ENCODE measurements at regions not wholly inside any gene's neighbourhood (a gene's known extent, or its start where the extent isn't known, plus 50 kb on each side); places are given as distances from the start of the nearest gene placed in this dataset.

DNA sequence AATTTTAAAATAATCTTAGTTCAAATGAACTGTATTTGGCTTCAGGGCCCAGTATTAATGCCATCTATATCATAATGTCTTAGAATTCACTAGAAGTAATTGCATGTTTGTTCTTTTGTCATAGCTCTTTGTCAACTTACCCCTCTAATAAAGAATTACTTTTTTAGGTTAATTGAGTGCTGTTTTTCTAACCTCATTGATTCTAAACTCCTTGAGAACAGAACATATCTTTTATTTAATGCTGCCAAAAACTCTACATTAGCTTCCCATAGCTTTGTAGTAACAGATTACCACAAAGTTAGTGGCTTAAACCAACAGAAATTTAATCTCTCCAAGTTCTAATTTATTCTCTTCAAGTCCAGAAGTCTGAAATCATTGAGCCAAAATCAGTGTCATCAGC is 242.4 kb downstream of the LURAP1L start:
- no peaks in the 10 kb centered on the region for H3K9me2 ChIP-seq (ENCODE audit: insufficient read depth)
- H3K4me1 ChIP-seq (ENCODE audit: insufficient read depth): 0 out of 2 replicates have a peak, but pooled peaks cover 4% of the 10 kb centered on the region
- Mint-ChIP-seq H3K4me3 (no peak overlapping the region), H3K4me1 (peaks cover 7% of the 10 kb centered on the region; the same call in 2 of the 3 replicates), H3K27me3 (ENCODE audit: insufficient read depth, low read depth, poor library complexity) (no peaks in the 10 kb centered on the region), H3K27ac (no peak overlapping the region), H3K9me3 (no peaks in the 10 kb centered on the region), H3K36me3 (ENCODE audit: low read depth) (no peaks in the 10 kb centered on the region)
- H3K4me2 ChIP-seq: no peak overlapping the region
- H4K20me1 ChIP-seq (replicated peaks; ENCODE audit: insufficient read depth): no peaks in the 10 kb centered on the region
- H2AFZ ChIP-seq: no peak overlapping the region
- no peaks in the 10 kb centered on the region for H3K79me2 ChIP-seq (replicated peaks; ENCODE audit: insufficient read depth)
- no peaks in the 10 kb centered on the region for H3F3A ChIP-seq (replicated peaks; ENCODE audit: low read depth)
- DNase-seq (ENCODE audit: low spot score): no peak
- no peaks in the 10 kb centered on the region for H3K36me3 ChIP-seq (ENCODE audit: insufficient read depth)
- TF ChIP-seq, protein P1, sequence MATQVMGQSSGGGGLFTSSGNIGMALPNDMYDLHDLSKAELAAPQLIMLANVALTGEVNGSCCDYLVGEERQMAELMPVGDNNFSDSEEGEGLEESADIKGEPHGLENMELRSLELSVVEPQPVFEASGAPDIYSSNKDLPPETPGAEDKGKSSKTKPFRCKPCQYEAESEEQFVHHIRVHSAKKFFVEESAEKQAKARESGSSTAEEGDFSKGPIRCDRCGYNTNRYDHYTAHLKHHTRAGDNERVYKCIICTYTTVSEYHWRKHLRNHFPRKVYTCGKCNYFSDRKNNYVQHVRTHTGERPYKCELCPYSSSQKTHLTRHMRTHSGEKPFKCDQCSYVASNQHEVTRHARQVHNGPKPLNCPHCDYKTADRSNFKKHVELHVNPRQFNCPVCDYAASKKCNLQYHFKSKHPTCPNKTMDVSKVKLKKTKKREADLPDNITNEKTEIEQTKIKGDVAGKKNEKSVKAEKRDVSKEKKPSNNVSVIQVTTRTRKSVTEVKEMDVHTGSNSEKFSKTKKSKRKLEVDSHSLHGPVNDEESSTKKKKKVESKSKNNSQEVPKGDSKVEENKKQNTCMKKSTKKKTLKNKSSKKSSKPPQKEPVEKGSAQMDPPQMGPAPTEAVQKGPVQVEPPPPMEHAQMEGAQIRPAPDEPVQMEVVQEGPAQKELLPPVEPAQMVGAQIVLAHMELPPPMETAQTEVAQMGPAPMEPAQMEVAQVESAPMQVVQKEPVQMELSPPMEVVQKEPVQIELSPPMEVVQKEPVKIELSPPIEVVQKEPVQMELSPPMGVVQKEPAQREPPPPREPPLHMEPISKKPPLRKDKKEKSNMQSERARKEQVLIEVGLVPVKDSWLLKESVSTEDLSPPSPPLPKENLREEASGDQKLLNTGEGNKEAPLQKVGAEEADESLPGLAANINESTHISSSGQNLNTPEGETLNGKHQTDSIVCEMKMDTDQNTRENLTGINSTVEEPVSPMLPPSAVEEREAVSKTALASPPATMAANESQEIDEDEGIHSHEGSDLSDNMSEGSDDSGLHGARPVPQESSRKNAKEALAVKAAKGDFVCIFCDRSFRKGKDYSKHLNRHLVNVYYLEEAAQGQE (IDR thresholded peaks at IDR 0.05; ENCODE audit: unreplicated experiment): no peak
- TF ChIP-seq POLR2AphosphoS5 (IDR thresholded peaks at IDR 0.05; ENCODE audit: low read depth) (no peak), ZNF114 (CRISPR knock-in tag; IDR thresholded peaks at IDR 0.05) (no peak), STAT1 (IDR thresholded peaks at IDR 0.05; ENCODE audit: unreplicated experiment) (no peak), JUNB (IDR thresholded peaks at IDR 0.05; ENCODE audit: unreplicated experiment) (no peak), ZNF331 (CRISPR knock-in tag; IDR thresholded peaks at IDR 0.05; ENCODE audit: low read depth) (no peak), EZH2phosphoT487 (IDR thresholded peaks at IDR 0.05; ENCODE audit: unreplicated experiment) (no peak), CREB1 (CRISPR knock-in tag; IDR thresholded peaks at IDR 0.05; ENCODE audit: low read depth) (no peak), EZH2 (IDR thresholded peaks at IDR 0.05; ENCODE audit: low read depth, unreplicated experiment) (no peak), NANOG (IDR thresholded peaks at IDR 0.05; ENCODE audit: borderline replicate concordance) (no peak)
- TF ChIP-seq, protein P2, sequence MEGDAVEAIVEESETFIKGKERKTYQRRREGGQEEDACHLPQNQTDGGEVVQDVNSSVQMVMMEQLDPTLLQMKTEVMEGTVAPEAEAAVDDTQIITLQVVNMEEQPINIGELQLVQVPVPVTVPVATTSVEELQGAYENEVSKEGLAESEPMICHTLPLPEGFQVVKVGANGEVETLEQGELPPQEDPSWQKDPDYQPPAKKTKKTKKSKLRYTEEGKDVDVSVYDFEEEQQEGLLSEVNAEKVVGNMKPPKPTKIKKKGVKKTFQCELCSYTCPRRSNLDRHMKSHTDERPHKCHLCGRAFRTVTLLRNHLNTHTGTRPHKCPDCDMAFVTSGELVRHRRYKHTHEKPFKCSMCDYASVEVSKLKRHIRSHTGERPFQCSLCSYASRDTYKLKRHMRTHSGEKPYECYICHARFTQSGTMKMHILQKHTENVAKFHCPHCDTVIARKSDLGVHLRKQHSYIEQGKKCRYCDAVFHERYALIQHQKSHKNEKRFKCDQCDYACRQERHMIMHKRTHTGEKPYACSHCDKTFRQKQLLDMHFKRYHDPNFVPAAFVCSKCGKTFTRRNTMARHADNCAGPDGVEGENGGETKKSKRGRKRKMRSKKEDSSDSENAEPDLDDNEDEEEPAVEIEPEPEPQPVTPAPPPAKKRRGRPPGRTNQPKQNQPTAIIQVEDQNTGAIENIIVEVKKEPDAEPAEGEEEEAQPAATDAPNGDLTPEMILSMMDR (conservative IDR thresholded peaks at IDR 0.05; ENCODE audit: low read depth in 2 of 2): no peak
- TF ChIP-seq, protein P3, sequence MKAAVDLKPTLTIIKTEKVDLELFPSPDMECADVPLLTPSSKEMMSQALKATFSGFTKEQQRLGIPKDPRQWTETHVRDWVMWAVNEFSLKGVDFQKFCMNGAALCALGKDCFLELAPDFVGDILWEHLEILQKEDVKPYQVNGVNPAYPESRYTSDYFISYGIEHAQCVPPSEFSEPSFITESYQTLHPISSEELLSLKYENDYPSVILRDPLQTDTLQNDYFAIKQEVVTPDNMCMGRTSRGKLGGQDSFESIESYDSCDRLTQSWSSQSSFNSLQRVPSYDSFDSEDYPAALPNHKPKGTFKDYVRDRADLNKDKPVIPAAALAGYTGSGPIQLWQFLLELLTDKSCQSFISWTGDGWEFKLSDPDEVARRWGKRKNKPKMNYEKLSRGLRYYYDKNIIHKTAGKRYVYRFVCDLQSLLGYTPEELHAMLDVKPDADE (IDR thresholded peaks at IDR 0.05): no peak
- TF ChIP-seq, protein P4, sequence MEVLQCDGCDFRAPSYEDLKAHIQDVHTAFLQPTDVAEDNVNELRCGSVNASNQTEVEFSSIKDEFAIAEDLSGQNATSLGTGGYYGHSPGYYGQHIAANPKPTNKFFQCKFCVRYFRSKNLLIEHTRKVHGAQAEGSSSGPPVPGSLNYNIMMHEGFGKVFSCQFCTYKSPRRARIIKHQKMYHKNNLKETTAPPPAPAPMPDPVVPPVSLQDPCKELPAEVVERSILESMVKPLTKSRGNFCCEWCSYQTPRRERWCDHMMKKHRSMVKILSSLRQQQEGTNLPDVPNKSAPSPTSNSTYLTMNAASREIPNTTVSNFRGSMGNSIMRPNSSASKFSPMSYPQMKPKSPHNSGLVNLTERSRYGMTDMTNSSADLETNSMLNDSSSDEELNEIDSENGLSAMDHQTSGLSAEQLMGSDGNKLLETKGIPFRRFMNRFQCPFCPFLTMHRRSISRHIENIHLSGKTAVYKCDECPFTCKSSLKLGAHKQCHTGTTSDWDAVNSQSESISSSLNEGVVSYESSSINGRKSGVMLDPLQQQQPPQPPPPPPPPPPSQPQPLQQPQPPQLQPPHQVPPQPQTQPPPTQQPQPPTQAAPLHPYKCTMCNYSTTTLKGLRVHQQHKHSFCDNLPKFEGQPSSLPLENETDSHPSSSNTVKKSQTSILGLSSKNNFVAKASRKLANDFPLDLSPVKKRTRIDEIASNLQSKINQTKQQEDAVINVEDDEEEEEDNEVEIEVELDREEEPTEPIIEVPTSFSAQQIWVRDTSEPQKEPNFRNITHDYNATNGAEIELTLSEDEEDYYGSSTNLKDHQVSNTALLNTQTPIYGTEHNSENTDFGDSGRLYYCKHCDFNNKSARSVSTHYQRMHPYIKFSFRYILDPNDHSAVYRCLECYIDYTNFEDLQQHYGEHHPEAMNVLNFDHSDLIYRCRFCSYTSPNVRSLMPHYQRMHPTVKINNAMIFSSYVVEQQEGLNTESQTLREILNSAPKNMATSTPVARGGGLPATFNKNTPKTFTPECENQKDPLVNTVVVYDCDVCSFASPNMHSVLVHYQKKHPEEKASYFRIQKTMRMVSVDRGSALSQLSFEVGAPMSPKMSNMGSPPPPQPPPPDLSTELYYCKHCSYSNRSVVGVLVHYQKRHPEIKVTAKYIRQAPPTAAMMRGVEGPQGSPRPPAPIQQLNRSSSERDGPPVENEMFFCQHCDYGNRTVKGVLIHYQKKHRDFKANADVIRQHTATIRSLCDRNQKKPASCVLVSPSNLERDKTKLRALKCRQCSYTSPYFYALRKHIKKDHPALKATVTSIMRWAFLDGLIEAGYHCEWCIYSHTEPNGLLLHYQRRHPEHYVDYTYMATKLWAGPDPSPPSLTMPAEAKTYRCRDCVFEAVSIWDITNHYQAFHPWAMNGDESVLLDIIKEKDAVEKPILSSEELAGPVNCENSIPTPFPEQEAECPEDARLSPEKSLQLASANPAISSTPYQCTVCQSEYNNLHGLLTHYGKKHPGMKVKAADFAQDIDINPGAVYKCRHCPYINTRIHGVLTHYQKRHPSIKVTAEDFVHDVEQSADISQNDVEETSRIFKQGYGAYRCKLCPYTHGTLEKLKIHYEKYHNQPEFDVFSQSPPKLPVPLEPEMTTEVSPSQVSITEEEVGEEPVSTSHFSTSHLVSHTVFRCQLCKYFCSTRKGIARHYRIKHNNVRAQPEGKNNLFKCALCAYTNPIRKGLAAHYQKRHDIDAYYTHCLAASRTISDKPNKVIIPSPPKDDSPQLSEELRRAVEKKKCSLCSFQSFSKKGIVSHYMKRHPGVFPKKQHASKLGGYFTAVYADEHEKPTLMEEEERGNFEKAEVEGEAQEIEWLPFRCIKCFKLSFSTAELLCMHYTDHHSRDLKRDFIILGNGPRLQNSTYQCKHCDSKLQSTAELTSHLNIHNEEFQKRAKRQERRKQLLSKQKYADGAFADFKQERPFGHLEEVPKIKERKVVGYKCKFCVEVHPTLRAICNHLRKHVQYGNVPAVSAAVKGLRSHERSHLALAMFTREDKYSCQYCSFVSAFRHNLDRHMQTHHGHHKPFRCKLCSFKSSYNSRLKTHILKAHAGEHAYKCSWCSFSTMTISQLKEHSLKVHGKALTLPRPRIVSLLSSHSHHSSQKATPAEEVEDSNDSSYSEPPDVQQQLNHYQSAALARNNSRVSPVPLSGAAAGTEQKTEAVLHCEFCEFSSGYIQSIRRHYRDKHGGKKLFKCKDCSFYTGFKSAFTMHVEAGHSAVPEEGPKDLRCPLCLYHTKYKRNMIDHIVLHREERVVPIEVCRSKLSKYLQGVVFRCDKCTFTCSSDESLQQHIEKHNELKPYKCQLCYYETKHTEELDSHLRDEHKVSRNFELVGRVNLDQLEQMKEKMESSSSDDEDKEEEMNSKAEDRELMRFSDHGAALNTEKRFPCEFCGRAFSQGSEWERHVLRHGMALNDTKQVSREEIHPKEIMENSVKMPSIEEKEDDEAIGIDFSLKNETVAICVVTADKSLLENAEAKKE (CRISPR knock-in tag; IDR thresholded peaks at IDR 0.05): no peak
- H3K27ac ChIP-seq (ENCODE audit: low read depth): no peak overlapping the region
- H3K27me3 ChIP-seq (ENCODE audit: insufficient read depth): no peaks in the 10 kb centered on the region
- ATAC-seq: no peak
- no peak overlapping the region for H3K4me3 ChIP-seq

Measured in GM23338 (cell line).